K562 (cell line): ENCODE measurements at regions not wholly inside any gene's neighbourhood (a gene's known extent, or its start where the extent isn't known, plus 50 kb on each side); places are given as distances from the start of the nearest gene placed in this dataset.

Experiments used
- HNRNPH1 ChIP-seq: fragments of 200-400 bp; formaldehyde crosslinking; optimal IDR thresholded peaks from 2 replicates; pipeline ENCODE3; 2017; ENCODE audit warnings: low read depth, mild to moderate bottlenecking, low read length, moderate library complexity
- THRA ChIP-seq: fragments of 450-650 bp; IDR thresholded peaks from 2 replicates; pipeline ENCODE4 v1.6.1; 2017; ENCODE audit warnings: mild to moderate bottlenecking, moderate library complexity
- TF ChIP-seq, protein P1 (sequence below): fragments of 150-350 bp; IDR thresholded peaks from 2 replicates; pipeline ENCODE4 v1.6.1; 2014; ENCODE audit warnings: low read depth, mild to moderate bottlenecking, low read length, borderline replicate concordance
- TF ChIP-seq, protein P2 (sequence below): fragments of 450-650 bp; formaldehyde crosslinking; IDR thresholded peaks from 2 replicates; pipeline ENCODE4 v1.4.0; 2020; ENCODE audit warnings: mild to moderate bottlenecking, moderate library complexity

DNA sequence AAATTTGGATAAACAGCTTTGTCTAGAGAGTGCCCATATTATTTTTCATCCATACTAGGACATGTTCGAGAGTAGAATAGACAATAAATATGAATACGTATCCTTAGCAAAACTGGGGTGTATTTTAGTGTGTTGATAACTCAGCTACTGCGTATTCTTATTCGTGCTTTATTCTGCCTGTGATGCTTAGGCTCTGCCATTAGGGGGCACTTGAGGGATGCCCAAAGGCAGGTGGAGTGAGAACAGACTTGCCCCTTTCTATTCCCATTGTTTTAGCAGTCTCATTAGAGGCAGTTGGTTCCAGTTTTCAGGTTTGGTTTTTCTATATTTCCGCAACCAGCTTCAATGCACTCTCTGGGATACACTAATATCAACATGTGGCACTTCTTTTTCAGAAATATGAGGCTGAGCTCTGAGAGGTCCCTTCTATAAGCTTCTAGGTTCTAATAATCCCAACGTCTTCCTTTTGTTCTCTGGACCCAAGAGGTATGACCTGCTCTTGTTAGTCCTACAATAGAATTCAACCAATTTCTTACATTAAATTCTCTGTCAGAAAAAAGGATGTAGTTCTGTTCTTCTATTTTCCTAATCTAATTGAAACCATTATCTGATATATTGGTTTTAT lies 985.7 kb upstream of the FBXO33 start (continued):
- TF ChIP-seq, protein P1, sequence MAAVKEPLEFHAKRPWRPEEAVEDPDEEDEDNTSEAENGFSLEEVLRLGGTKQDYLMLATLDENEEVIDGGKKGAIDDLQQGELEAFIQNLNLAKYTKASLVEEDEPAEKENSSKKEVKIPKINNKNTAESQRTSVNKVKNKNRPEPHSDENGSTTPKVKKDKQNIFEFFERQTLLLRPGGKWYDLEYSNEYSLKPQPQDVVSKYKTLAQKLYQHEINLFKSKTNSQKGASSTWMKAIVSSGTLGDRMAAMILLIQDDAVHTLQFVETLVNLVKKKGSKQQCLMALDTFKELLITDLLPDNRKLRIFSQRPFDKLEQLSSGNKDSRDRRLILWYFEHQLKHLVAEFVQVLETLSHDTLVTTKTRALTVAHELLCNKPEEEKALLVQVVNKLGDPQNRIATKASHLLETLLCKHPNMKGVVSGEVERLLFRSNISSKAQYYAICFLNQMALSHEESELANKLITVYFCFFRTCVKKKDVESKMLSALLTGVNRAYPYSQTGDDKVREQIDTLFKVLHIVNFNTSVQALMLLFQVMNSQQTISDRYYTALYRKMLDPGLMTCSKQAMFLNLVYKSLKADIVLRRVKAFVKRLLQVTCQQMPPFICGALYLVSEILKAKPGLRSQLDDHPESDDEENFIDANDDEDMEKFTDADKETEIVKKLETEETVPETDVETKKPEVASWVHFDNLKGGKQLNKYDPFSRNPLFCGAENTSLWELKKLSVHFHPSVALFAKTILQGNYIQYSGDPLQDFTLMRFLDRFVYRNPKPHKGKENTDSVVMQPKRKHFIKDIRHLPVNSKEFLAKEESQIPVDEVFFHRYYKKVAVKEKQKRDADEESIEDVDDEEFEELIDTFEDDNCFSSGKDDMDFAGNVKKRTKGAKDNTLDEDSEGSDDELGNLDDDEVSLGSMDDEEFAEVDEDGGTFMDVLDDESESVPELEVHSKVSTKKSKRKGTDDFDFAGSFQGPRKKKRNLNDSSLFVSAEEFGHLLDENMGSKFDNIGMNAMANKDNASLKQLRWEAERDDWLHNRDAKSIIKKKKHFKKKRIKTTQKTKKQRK: no peak
- TF ChIP-seq HNRNPH1 (no peak), THRA (no peak)
- TF ChIP-seq, protein P2, sequence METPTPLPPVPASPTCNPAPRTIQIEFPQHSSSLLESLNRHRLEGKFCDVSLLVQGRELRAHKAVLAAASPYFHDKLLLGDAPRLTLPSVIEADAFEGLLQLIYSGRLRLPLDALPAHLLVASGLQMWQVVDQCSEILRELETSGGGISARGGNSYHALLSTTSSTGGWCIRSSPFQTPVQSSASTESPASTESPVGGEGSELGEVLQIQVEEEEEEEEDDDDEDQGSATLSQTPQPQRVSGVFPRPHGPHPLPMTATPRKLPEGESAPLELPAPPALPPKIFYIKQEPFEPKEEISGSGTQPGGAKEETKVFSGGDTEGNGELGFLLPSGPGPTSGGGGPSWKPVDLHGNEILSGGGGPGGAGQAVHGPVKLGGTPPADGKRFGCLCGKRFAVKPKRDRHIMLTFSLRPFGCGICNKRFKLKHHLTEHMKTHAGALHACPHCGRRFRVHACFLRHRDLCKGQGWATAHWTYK: no peak
